GM18870 (cell line): ENCODE measurements at regions not wholly inside any gene's neighbourhood (a gene's known extent, or its start where the extent isn't known, plus 50 kb on each side); places are given as distances from the start of the nearest gene placed in this dataset.
A peak's percentile ranks its signal among the peaks of the same experiment; 100 is the strongest.
"Not testable (repeated sequence)": the region's sequence is repeated elsewhere in the genome, so short reads cannot be mapped to it uniquely, and the experiment has no call there.

Experiments
- ATAC-seq: cut with Tn5 transposase; IDR thresholded peaks from one replicate; pipeline ENCODE4 v1.9.1; 2021; ENCODE audit warnings: moderate library complexity; ENCODE audit not compliant: unreplicated experiment

- ATAC-seq: no peak
These were observed 51.7 kb downstream of the UBE2NL start for GRCh38 chrX:143935601-143936000.

DNA sequence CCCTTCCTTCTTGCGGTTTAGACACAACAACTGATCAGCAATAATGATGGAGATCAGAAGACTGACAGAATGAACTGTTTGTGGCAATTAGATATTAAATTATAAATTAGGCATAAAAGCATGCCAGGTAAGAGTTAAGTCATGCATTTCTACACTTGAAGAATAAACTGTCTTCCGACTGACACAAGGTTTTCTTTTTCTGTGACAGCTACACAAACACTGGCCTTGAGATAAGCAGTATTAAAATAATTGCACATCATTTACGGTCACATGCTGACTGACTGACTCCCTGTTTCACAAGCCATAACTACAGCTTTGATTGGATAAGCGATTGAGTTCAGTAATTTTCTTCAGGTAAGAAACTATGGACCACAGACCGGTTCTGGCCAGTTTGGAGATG, 56.2 kb downstream of the UBE2NL start:
- ATAC-seq: no peak

DNA sequence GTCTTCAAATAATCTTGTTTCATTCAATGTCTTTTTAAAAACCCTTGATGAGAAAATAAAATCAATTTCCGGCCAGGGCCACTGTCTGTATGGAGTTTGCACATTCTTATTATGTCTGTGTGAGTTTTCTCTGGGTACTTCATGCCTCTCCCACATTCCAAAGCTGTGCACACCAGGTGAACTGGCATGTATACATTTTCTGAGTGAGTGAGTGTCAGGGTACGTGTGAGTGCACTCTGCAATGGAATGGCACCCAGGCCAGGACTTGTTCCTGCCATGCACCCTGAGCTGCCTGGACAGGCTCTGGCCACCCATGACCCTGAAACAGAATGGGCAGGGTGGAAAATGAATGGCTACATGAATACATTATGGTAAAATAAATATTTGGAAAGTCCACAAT, 61.3 kb downstream of the UBE2NL start:
- no peak for ATAC-seq

- ATAC-seq: no peak
These were observed 80.7 kb downstream of the UBE2NL start for GRCh38 chrX:143964549-143964948.

DNA sequence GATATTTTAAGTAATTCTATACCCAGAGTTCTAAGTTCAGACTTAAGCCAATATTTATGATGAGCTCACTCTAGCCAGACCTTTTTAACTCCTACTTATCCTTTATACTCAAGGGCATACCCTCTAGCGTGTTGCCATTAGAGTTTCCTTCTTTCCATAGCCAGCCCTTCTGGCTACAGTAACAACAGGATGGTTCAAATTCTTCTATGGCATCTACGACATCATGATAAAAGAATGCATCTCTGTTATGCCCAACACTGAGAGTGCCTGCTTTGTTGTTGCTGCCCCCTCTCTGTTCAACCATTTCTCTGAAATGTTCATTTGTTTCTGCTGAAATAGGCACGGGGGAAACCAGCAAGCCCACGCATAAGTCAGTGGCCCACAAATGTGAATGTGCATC, 104.5 kb downstream of the UBE2NL start:
- no peak for ATAC-seq

DNA sequence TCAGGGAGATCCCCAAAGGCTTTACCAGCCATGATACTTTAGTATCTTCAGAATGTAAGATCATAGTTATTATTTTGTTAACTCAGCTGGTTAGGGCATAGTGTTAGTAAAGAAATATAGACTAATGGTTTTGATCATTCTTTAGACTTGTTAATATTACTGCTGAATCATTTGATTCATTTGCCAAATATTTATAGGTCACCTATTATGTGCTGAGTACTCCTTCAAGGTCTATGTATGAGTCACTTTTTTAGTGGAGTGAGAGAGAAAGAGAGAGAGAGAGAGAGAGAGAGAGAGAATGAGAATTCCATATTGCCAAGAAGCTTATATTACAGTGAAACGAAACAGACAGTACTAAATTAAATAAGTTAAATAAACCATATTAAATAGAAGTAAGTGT, 110.3 kb downstream of the UBE2NL start:
- ATAC-seq: no peak

GRCh38 chrX:143998261-143998660, 114.4 kb downstream of the UBE2NL start:
- no peak for ATAC-seq

DNA sequence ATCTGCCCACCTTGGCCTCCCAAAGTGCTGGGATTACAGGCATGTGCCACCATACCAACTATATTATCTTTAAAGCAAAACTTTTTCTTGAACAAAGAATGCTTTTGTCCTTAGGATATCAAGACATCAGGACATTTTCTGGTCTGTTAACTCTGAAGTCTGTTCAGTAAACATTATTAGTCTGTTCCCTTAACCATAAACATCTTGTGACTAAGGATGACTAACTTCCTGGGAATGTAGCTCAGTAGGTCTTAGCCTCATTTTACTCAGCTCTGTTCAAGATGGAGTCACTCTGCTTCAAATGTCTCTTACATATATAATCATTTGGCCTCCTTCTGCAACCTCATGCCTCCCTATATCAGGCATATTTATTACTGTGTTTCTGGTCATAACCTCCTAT, 122.9 kb downstream of the UBE2NL start:
- ATAC-seq: no peak

DNA sequence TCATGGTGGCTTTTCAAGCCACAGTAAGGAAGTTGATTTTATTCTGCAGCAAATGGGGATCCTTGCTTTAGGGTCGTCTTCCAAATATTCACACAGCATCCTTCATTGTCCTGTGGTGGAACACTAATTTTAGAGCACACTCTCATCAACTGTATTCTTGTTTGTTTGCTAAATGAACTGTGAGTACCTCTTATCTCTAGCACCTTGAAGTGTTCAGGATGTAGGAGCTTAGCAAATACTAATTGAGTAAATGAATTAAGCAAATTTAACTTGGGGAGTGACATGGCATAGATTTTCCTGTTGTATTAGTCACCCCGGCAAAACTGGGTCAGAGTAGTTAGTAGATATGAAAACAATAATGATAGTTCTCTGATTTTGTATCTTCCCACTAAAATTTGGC, 156.9 kb downstream of the UBE2NL start:
- ATAC-seq: no peak

- ATAC-seq: no peak
These were observed 158.4 kb downstream of the UBE2NL start for GRCh38 chrX:144042271-144042670.

GRCh38 chrX:144075432-144075831, 191.6 kb downstream of the UBE2NL start:
- ATAC-seq: no peak

DNA sequence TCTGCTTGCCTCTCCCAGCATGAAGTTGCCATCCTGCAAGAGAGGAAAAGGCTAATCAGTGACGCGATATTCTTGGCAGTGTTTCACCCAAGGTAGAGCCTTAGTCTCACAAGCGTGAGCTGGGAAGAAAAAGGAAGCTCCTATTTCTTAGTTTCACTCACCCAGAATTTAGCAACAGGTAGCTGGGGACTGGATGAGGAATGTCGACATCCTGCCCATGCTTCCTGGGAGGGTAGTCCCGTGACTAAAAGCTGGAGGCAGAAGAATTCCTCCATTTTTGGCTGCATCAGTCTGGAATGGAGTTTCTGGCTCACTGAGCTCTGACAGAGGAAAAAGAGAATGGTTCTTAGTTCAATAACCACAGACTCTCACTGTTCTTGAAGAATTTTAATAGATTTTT, 198.4 kb downstream of the UBE2NL start:
- not testable (repeated sequence) for ATAC-seq

DNA sequence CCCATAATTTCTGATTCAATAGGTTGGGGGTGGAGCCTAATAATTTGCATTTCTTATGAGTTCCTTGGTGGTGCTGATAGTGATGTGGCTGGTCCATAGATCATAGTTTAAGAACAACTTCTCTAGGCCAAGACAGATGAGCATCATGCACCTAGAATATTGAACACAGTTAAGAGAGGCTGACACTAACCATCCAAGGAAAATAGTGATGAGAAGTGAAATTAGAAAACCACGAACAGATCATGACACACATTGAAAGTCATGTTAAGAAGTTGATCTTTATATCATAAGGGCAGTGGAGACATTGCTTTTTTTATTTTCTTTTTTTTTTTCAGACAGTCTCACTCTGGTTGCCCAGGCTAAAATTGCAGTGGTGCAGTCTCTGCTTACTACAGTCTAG, 205.8 kb downstream of the UBE2NL start:
- ATAC-seq: not testable (repeated sequence)

GRCh38 chrX:144092116-144092515, 208.2 kb downstream of the UBE2NL start:
- not testable (repeated sequence) for ATAC-seq

- not testable (repeated sequence) for ATAC-seq
These were observed 235.6 kb downstream of the UBE2NL start for GRCh38 chrX:144119490-144119889.

- not testable (repeated sequence) for ATAC-seq
These were observed 237.7 kb downstream of the UBE2NL start for GRCh38 chrX:144121566-144121965.

DNA sequence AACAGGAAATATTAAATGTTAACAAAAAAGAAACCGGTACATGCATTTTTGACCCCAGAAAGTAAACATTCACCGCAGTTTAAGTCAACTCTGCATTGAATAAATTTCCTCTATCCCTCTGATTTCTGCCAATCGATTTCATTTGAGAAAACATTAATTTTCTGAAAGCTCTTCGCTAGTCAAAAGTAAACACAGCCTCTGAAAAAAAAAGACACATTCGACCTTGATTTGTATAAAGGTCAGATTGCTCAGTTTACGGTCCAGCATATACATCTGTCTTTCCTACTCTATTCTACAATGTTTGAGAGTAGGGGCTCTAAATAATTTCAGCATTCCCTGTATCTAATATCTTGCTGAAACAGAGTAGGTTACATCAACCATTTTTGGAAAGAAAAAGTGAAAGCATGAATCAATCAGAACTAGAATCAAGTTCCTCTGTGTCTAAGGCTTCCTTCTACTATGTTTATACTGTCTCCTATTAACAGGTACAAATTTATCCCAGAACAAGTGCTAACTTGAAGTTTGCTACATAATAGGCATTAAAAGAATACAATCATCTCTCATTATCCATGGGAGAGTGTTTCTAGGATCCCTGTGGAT, 243.8 kb downstream of the UBE2NL start:
- ATAC-seq: not testable (repeated sequence)

GRCh38 chrX:144129511-144129910, 245.6 kb downstream of the UBE2NL start:
- not testable (repeated sequence) for ATAC-seq

- ATAC-seq: not testable (repeated sequence)
These were observed 246.6 kb downstream of the UBE2NL start for GRCh38 chrX:144130507-144130906.

- ATAC-seq: not testable (repeated sequence)
These were observed 247.2 kb downstream of the UBE2NL start for GRCh38 chrX:144131080-144131479.

- ATAC-seq: not testable (repeated sequence)
These were observed 250.7 kb downstream of the UBE2NL start for GRCh38 chrX:144134448-144135119.

DNA sequence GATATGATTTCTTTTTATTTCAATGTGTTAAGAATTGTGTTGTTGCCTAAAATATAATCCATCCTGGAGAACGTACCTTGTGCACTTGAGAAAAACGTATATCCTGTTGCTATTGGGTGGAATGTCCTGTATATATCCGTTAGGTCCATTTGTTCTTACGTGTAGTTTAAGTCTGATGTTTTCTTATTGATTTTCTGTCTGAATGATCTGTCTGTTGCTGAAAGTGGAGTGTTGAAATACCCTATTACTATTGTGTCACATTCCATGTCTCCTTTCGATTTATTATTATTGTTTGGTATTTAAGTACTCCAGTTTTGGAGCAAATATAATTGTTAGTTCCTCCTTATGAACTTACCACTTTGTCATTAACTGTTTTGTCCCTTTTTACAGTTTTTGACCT, 270.6 kb downstream of the UBE2NL start:
- not testable (repeated sequence) for ATAC-seq

DNA sequence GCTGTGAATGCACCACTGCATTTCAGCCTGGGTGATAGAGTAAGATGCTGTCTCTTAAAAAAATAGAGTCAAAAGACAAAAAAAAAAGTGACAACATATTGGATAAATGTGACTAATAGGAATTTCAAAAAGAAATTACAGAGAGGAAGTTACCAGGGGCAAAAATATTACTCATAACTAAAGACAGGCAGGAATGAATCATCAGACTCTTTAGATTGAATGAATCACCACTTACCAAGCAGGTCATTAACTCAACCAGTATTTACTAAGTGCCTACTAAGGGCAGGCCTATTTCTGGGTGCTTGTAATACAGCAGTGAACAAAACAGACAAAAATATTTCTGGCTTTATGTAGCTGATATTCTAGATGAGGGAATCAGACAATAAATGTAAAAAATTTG, 301.3 kb downstream of the UBE2NL start:
- ATAC-seq: peak; percentile 81
